ENCODE measurements at regions not wholly inside any gene's neighbourhood (a gene's known extent, or its start where the extent isn't known, plus 50 kb on each side); places are given as distances from the start of the nearest gene placed in this dataset.
A peak's percentile ranks its signal among the peaks of the same experiment; 100 is the strongest.
"Not testable (repeated sequence)": the region's sequence is repeated elsewhere in the genome, so short reads cannot be mapped to it uniquely, and the experiment has no call there.

DNA sequence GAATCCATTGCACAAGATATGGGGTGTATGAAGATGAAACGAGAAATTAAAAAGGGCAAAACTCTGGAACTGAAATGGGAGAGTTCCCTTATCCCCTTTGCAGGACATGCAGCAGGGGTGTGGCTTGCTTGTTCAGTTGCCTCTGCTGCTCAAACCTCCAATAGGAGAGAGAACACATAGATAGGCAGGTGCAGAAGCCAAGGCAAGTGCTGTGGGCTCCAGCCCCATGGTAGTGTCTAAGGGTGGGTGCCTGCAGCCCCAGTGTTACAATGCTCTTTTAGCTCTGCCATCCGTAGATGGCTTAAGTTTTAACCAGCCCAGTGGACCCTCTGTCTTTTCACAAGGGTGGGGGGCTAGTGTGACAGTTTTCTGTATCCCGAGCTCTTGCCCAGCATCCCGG lies 69.7 kb downstream of the CMAS start:
- H3K4me3 ChIP-seq (ENCODE audit: low read depth, low read length) = no peak overlapping the region
- DNase-seq (ENCODE audit: low read depth) = no peak
- TF ChIP-seq, protein P1, sequence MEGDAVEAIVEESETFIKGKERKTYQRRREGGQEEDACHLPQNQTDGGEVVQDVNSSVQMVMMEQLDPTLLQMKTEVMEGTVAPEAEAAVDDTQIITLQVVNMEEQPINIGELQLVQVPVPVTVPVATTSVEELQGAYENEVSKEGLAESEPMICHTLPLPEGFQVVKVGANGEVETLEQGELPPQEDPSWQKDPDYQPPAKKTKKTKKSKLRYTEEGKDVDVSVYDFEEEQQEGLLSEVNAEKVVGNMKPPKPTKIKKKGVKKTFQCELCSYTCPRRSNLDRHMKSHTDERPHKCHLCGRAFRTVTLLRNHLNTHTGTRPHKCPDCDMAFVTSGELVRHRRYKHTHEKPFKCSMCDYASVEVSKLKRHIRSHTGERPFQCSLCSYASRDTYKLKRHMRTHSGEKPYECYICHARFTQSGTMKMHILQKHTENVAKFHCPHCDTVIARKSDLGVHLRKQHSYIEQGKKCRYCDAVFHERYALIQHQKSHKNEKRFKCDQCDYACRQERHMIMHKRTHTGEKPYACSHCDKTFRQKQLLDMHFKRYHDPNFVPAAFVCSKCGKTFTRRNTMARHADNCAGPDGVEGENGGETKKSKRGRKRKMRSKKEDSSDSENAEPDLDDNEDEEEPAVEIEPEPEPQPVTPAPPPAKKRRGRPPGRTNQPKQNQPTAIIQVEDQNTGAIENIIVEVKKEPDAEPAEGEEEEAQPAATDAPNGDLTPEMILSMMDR (conservative IDR thresholded peaks at IDR 0.05; ENCODE audit: low read depth, low read length) = no peak

DNA sequence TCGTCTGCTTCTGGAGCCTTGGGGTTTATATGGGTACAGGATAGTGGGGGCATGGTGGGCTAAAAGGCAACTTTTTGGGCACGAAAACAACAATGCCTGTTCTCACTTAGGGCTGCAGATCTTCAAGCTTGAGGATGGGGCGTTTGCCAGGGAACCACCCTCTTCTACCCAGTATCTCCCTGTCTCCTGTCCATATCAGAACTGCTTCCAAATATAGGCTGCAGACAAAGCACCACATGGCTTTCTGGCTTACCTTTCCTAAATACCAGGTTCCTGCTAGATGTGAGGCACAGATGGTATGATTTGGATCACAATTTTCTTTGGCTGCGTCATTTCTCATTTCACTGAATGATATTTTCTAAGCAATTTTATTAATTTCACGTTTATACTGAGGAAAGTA lies 70.4 kb downstream of the CMAS start:
- TF ChIP-seq, protein P1 (conservative IDR thresholded peaks at IDR 0.05; ENCODE audit: low read depth, low read length) = no peak
- DNase-seq (ENCODE audit: low read depth) = no peak
- H3K4me3 ChIP-seq (ENCODE audit: low read depth, low read length) = no peak overlapping the region

DNA sequence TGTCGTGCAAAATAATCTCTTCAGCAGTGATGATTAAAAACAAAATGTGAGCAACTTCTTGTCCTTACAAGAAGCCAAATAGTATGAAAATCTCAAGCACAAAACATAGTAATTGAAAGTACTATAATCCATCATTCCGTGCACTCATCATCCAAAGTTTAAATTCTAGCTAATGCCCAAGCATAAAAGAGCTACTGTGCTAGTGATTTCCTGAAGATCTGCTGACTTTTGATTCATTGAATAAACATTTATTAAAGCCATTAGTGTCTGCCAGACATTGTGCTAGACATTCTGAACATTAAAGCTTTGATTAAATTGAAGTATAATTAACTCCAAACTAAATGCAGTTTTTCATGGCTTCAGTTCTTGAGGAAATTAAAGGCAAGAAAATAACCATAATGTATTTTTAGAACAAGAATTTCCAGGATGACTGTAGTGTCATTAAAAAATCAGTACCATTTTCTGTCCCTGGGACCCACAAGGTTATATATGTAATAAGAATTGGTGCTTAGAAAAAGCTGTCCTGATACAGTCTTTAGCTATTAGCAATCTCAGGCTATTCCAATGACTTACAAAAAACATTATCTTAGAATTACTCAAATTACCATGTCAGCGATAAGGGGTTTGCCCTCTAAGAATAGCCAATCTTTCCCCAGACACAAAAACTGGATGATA lies 71.7 kb downstream of the CMAS start:
- H3K4me3 ChIP-seq (ENCODE audit: low read depth, low read length) = no peak overlapping the region
- no peak for DNase-seq (ENCODE audit: low read depth)
- TF ChIP-seq, protein P1 (conservative IDR thresholded peaks at IDR 0.05; ENCODE audit: low read depth, low read length) = no peak

DNA sequence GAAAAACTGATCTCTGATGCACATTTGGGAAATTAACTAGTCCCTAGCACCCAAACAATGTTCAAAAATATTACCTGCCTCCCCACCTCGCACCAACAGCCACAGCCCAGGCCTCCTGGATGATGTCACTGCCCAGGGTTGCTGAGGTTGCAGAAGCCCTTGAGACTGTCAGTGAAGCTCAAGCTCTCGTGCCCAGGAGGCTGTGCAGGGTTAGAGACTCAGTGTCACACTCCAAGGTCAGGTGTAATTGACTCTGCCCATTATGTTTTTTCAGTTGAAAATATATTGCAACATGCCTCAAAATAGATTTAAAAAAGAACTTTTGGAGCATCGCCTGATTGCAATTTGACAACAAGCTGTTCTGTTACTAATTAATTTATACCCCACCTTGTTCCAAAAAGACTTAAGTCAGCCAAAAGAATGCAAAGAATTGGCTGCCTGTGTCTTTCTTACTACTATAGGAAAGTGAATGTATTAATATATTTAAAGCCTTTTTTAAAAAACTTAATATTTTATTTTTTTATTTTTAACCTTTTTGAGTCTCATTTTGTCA lies 72.3 kb downstream of the CMAS start:
- H3K4me3 ChIP-seq (ENCODE audit: low read depth, low read length) = no peak overlapping the region
- TF ChIP-seq, protein P1 (conservative IDR thresholded peaks at IDR 0.05; ENCODE audit: low read depth, low read length) = no peak
- DNase-seq (ENCODE audit: low read depth) = no peak

DNA sequence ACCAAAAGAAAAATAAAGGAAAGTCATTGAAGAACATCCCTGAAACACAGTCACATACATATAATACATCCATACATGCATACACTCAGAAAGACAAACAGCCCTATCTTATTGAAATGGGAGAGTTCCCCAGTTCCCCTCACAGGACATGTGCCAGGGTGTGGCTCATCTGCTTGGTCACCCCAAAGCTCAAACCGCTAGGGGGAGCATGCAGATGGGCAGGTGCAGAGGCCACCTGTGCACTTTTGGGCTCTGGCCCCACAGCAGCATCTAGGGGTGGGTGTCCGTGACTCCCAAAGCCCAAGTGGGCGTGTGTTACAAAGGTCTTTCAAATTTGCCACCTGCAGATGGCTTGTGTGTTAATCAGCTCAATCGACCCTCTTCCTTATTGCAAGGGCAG lies 75.2 kb downstream of the CMAS start:
- TF ChIP-seq, protein P1 (conservative IDR thresholded peaks at IDR 0.05; ENCODE audit: low read depth, low read length) = peak; percentile 27
- no peak for DNase-seq (ENCODE audit: low read depth)

DNA sequence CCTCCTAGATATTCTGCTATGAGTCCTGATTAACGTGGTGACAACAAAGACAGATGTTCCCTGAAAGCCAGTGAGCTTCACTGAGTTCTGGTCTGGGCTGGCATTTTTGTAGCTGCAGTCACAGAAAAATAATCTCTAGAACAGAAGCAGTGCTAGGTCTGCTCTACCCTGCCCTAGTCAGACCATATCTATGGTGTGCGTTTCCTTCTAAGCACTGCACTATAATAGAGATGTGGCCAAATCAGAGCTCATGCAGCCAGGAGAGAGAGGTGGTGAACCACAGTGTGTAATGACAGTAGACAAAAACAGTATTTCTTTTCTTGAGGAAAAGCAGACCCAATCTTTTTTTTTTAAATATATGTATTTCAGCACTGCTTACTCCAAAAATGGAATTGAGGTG lies 76.3 kb downstream of the CMAS start:
- TF ChIP-seq, protein P1 (conservative IDR thresholded peaks at IDR 0.05; ENCODE audit: low read depth, low read length) = no peak
- no peak for DNase-seq (ENCODE audit: low read depth)
- no peak overlapping the region for H3K4me3 ChIP-seq (ENCODE audit: low read depth, low read length)

More for the DNA sequence above, 75.2 kb downstream of the CMAS start:
- H3K4me3 ChIP-seq (ENCODE audit: low read depth, low read length) = no peak overlapping the region

DNA sequence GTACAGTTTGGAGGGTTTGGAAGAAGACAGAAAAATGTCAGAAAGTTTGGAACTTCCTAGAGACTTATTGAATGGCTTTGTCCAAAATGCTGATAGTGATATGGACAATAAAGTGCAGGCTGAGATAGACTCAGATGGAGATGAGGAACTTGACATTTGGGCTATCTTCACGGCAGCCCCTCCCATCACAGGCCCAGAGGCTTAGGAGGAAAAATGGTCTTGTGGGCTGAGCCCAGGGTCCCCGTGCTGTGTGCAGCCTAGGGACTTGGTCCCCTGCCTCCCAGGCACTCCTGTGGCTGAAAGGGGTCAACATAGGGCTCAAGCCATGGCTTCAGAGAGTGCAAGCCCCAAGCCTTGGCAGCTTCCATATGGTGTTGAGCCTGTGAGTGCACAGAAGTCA lies 79.0 kb downstream of the CMAS start:
- TF ChIP-seq, protein P1 (conservative IDR thresholded peaks at IDR 0.05; ENCODE audit: low read depth, low read length) = no peak
- DNase-seq (ENCODE audit: low read depth) = no peak
- H3K4me3 ChIP-seq (ENCODE audit: low read depth, low read length) = no peak overlapping the region

DNA sequence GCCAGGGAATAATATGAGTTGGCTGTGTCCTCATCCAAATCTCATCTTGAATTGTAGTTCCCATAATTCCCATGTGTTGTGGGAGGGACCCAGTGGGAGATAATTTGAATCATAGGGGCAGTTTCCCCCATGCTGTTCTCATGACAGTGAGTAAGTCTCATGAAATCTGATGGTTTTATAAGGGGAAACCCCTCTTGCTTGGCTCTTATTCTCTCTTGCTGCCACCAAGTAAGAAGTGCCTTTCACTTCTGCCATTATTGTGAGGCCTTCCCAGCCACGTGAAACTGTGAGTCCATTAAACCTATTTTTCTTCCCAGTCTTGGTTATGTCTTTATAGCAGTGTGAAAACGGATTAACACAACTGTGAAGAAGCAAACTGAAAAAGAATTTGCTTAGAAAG lies 80.1 kb downstream of the CMAS start:
- DNase-seq (ENCODE audit: low read depth); H3K4me3 ChIP-seq (ENCODE audit: low read depth, low read length): not testable (repeated sequence)
